ENCODE measurements at regions not wholly inside any gene's neighbourhood (a gene's known extent, or its start where the extent isn't known, plus 50 kb on each side); places are given as distances from the start of the nearest gene placed in this dataset.
A peak's percentile ranks its signal among the peaks of the same experiment; 100 is the strongest.

- peak; percentile 16 for DNase-seq (ENCODE audit: low read depth)
Observed at GRCh38 chr3:107899990-107900651, 190.7 kb downstream of the CD47 start.

- peak; percentile 18 for DNase-seq (ENCODE audit: low read depth)
Observed at GRCh38 chr3:107897471-107898061, 193.3 kb downstream of the CD47 start.

- DNase-seq (ENCODE audit: low read depth), result no peak
Observed at GRCh38 chr3:107894998-107895397, 195.8 kb downstream of the CD47 start.

GRCh38 chr3:107892955-107893624 is 197.7 kb downstream of the CD47 start:
- no peak for DNase-seq (ENCODE audit: low read depth)

- peak; percentile 70 for DNase-seq (ENCODE audit: low read depth)
Observed at GRCh38 chr3:107884719-107885460, 205.9 kb downstream of the CD47 start.

- no peak for DNase-seq (ENCODE audit: low read depth)
Observed at GRCh38 chr3:107884028-107884427, 206.8 kb downstream of the CD47 start.

GRCh38 chr3:107882881-107883280 is 207.9 kb downstream of the CD47 start:
- no peak for DNase-seq (ENCODE audit: low read depth)

GRCh38 chr3:107882261-107882660 is 208.6 kb downstream of the CD47 start:
- DNase-seq (ENCODE audit: low read depth), result no peak

- DNase-seq (ENCODE audit: low read depth), result no peak
Observed at GRCh38 chr3:107881509-107881908, 209.3 kb downstream of the CD47 start.

- DNase-seq (ENCODE audit: low read depth), result no peak
Observed at GRCh38 chr3:107880702-107881101, 210.1 kb downstream of the CD47 start.

- DNase-seq (ENCODE audit: low read depth), result no peak
Observed at GRCh38 chr3:107877936-107878335, 212.9 kb downstream of the CD47 start.

- no peak for DNase-seq (ENCODE audit: low read depth)
Observed at GRCh38 chr3:107870943-107871638, 219.7 kb downstream of the CD47 start.

GRCh38 chr3:107870096-107870495 is 220.7 kb downstream of the CD47 start:
- DNase-seq (ENCODE audit: low read depth), result no peak

GRCh38 chr3:107868449-107868848 is 222.4 kb downstream of the CD47 start:
- DNase-seq (ENCODE audit: low read depth), result no peak

GRCh38 chr3:107861904-107862303 is 228.9 kb downstream of the CD47 start:
- no peak for DNase-seq (ENCODE audit: low read depth)

GRCh38 chr3:107861422-107861821 is 229.4 kb downstream of the CD47 start:
- DNase-seq (ENCODE audit: low read depth), result no peak

All from HS-5 (cell line).